Neural crest cell (in vitro differentiated cells): ENCODE measurements at regions not wholly inside any gene's neighbourhood (a gene's known extent, or its start where the extent isn't known, plus 50 kb on each side); places are given as distances from the start of the nearest gene placed in this dataset.

Experiments
- DNase-seq: peaks from one replicate; pipeline ENCODE4 v3.0.0; 2021; ENCODE audit warnings: low read depth, mixed read lengths, low spot score
- H3K27ac Mint-ChIP-seq: one replicate; pipeline ENCODE4 v1.8.0; 2021; ENCODE audit warnings: mild to moderate bottlenecking, mixed read lengths; ENCODE audit not compliant: unreplicated experiment
- H3K27me3 Mint-ChIP-seq: 2 replicates; pipeline ENCODE4 v1.8.0; 2021; ENCODE audit warnings: low read depth, mild to moderate bottlenecking, mixed read lengths
- H3K36me3 Mint-ChIP-seq: 2 replicates; pipeline ENCODE4 v1.8.0; 2021; ENCODE audit warnings: low read depth, mild to moderate bottlenecking, mixed read lengths
- H3K4me1 Mint-ChIP-seq: 2 replicates; pipeline ENCODE4 v1.8.0; 2021; ENCODE audit warnings: mixed read lengths
- H3K4me3 Mint-ChIP-seq: one replicate; pipeline ENCODE4 v1.8.0; 2021; ENCODE audit warnings: mild to moderate bottlenecking, mixed read lengths
- H3K9me3 Mint-ChIP-seq: 2 replicates; pipeline ENCODE4 v1.8.0; 2021; ENCODE audit warnings: mixed read lengths
- CTCF ChIP-seq: fragments of 200-600 bp; sonication (generic); conservative IDR thresholded peaks from 2 replicates; pipeline ENCODE4 v1.5.0; 2021; ENCODE audit warnings: antibody characterized with exemption, mild to moderate bottlenecking

- peaks cover 3% of the 10 kb centered on the region for H3K9me3 Mint-ChIP-seq
- no peak for TF ChIP-seq CTCF
- no peak overlapping the region for H3K4me3 Mint-ChIP-seq
- peaks cover 7% of the 10 kb centered on the region for H3K36me3 Mint-ChIP-seq
- no peak overlapping the region for H3K27ac Mint-ChIP-seq
- peaks cover 4% of the 10 kb centered on the region for H3K4me1 Mint-ChIP-seq
- H3K27me3 Mint-ChIP-seq: no peaks in the 10 kb centered on the region
- DNase-seq: no peak
Observed at GRCh38 chr4:83178029-83178428, 63.5 kb upstream of the PLAC8 start.

GRCh38 chr4:83177182-83177581 is 62.7 kb upstream of the PLAC8 start:
- Mint-ChIP-seq H3K27me3 (no peaks in the 10 kb centered on the region), H3K9me3 (peaks cover 3% of the 10 kb centered on the region), H3K4me1 (peaks cover 4% of the 10 kb centered on the region), H3K4me3 (no peak overlapping the region), H3K36me3 (peaks cover 7% of the 10 kb centered on the region), H3K27ac (no peak overlapping the region)
- no peak for DNase-seq
- TF ChIP-seq CTCF: no peak

- TF ChIP-seq CTCF: no peak
- no peaks in the 10 kb centered on the region for H3K27me3 Mint-ChIP-seq
- H3K36me3 Mint-ChIP-seq: peaks cover 7% of the 10 kb centered on the region
- H3K27ac Mint-ChIP-seq: no peak overlapping the region
- no peak overlapping the region for H3K4me3 Mint-ChIP-seq
- no peak for DNase-seq
- peaks cover 5% of the 10 kb centered on the region for H3K9me3 Mint-ChIP-seq
- H3K4me1 Mint-ChIP-seq: peaks cover 18% of the 10 kb centered on the region
Observed at GRCh38 chr4:83174844-83175414, 60.4 kb upstream of the PLAC8 start.

- Mint-ChIP-seq H3K27me3 (no peaks in the 10 kb centered on the region), H3K9me3 (peaks cover 5% of the 10 kb centered on the region), H3K36me3 (peaks cover 3% of the 10 kb centered on the region), H3K4me3 (no peak overlapping the region), H3K4me1 (peaks cover 18% of the 10 kb centered on the region), H3K27ac (peak overlapping the region; percentile 81)
- DNase-seq: no peak
- TF ChIP-seq CTCF: no peak
Observed at GRCh38 chr4:83172371-83172770, 57.8 kb upstream of the PLAC8 start.

- peaks cover 18% of the 10 kb centered on the region for H3K4me1 Mint-ChIP-seq
- H3K36me3 Mint-ChIP-seq: peaks cover 6% of the 10 kb centered on the region
- H3K4me3 Mint-ChIP-seq: peak overlapping the region; percentile 66
- DNase-seq: no peak
- TF ChIP-seq CTCF: no peak
- peak overlapping the region; percentile 92 for H3K27ac Mint-ChIP-seq
- H3K27me3 Mint-ChIP-seq: no peaks in the 10 kb centered on the region
- H3K9me3 Mint-ChIP-seq: peaks cover 5% of the 10 kb centered on the region
Observed at GRCh38 chr4:83171436-83172039, 57.0 kb upstream of the PLAC8 start.
